ENCODE measurements at regions not wholly inside any gene's neighbourhood (a gene's known extent, or its start where the extent isn't known, plus 50 kb on each side); places are given as distances from the start of the nearest gene placed in this dataset.

DNA sequence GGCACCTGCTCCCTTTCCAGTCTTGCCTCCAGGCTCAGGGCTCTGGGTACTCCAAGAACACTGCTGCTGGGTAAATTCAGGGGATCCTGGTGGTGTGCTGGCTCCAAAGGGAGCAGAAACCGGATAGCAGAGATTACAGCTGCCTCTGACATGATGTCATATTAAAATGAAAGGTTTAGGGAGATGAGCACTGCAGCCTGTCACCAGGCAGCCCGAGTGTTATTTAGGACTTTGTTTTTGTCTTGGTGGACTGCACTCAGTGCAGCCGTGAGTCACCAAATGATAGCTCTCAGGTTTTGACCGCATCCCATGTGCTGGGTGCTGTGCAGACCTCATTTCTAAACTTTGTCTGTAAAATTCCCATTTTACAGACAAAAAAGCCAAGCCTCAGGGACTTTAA lies 266.0 kb upstream of the CRY1 start:
- no peak overlapping the region for H4K5ac ChIP-seq (ENCODE audit: insufficient read length, low read depth, low read length)
- H3K23ac ChIP-seq (ENCODE audit: insufficient read length, low read depth, low read length): no peak overlapping the region
- DNase-seq: no peak
- H3K4me1 ChIP-seq (ENCODE audit: insufficient read depth, low read length): no peaks in the 10 kb centered on the region
- no peak overlapping the region for H3K56ac ChIP-seq (ENCODE audit: insufficient read length, low read depth, low read length)
- no peak overlapping the region for H3K9ac ChIP-seq (ENCODE audit: extremely low read depth, insufficient read length, low read length)
- no peaks in the 10 kb centered on the region for H3K79me2 ChIP-seq (ENCODE audit: insufficient read depth, low read length)
- no peak overlapping the region for H4K91ac ChIP-seq (ENCODE audit: insufficient read length, low read depth, low read length)
- no peak overlapping the region for H2BK120ac ChIP-seq (ENCODE audit: low read depth, low read length, poor library complexity, severe bottlenecking)
- no peak overlapping the region for H2BK5ac ChIP-seq (ENCODE audit: insufficient read length, low read length)
- peaks cover under 1% of the 10 kb centered on the region in 2 experiments; a peak in 2 of 5 replicates for H3K9me3 Mint-ChIP-seq
- no peak overlapping the region for H3K4me3 Mint-ChIP-seq
- no peak overlapping the region for H2AFZ ChIP-seq (ENCODE audit: low read length)
- H3T11ph ChIP-seq (ENCODE audit: low read length): no peak overlapping the region
- no peak overlapping the region for H3K27ac Mint-ChIP-seq
- H2AK5ac ChIP-seq (ENCODE audit: insufficient read length, low read length): no peak overlapping the region
- no peak overlapping the region for H2BK20ac ChIP-seq (ENCODE audit: low read depth, low read length, poor library complexity, severe bottlenecking)
- no peaks in the 10 kb centered on the region for H3K23me2 ChIP-seq (ENCODE audit: insufficient read length, low read depth, low read length, poor library complexity, severe bottlenecking)
- no peak overlapping the region for H3K14ac ChIP-seq (ENCODE audit: insufficient read depth, low read length)
- H3K4me2 ChIP-seq (ENCODE audit: insufficient read depth, insufficient read length, low read length): no peak overlapping the region
- no peaks in the 10 kb centered on the region; the same call in 1 of the 2 replicates for H3K27me3 Mint-ChIP-seq (ENCODE audit: low read depth)
- no peaks in the 10 kb centered on the region for H3K9me3 ChIP-seq (ENCODE audit: control insufficient read depth, low read depth, low read length)
- H3K79me1 ChIP-seq (ENCODE audit: insufficient read depth, low read depth, low read length, poor library complexity, severe bottlenecking): no peaks in the 10 kb centered on the region
- H4K8ac ChIP-seq (replicated peaks; ENCODE audit: insufficient read length, low read depth, low read length): no peak overlapping the region
- WGBS (ENCODE audit: extremely low coverage, insufficient read length, low lambda C conversion rate): no CpG with 5 or more reads among the region's 4 CpGs
- peaks cover 0 to under 1% (median 0%) of the 10 kb centered on the region in 3 experiments; a peak in 2 of 7 replicates for H3K36me3 Mint-ChIP-seq (ENCODE audit: insufficient read depth in 1 of 3, low read depth in 3 of 3)
- TF ChIP-seq, protein P1, sequence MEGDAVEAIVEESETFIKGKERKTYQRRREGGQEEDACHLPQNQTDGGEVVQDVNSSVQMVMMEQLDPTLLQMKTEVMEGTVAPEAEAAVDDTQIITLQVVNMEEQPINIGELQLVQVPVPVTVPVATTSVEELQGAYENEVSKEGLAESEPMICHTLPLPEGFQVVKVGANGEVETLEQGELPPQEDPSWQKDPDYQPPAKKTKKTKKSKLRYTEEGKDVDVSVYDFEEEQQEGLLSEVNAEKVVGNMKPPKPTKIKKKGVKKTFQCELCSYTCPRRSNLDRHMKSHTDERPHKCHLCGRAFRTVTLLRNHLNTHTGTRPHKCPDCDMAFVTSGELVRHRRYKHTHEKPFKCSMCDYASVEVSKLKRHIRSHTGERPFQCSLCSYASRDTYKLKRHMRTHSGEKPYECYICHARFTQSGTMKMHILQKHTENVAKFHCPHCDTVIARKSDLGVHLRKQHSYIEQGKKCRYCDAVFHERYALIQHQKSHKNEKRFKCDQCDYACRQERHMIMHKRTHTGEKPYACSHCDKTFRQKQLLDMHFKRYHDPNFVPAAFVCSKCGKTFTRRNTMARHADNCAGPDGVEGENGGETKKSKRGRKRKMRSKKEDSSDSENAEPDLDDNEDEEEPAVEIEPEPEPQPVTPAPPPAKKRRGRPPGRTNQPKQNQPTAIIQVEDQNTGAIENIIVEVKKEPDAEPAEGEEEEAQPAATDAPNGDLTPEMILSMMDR (conservative IDR thresholded peaks at IDR 0.05): no peak
- no peak overlapping the region for H3K27ac ChIP-seq (ENCODE audit: insufficient read length, low read depth, low read length)
- no peak overlapping the region for H3K18ac ChIP-seq (ENCODE audit: insufficient read length, low read depth, low read length)
- H3K27me3 ChIP-seq (ENCODE audit: insufficient read depth, low read length): no peaks in the 10 kb centered on the region
- no peak overlapping the region for H3K4ac ChIP-seq (ENCODE audit: low read depth, low read length)
- peaks cover 4 to 7% of the 10 kb centered on the region in 2 experiments; a peak in 2 of 4 replicates for H3K4me1 Mint-ChIP-seq
- H4K20me1 ChIP-seq (ENCODE audit: control insufficient read depth, insufficient read depth, insufficient read length): no peaks in the 10 kb centered on the region
- no peak overlapping the region for H2BK12ac ChIP-seq (ENCODE audit: insufficient read length, low read depth, low read length)
- H2BK15ac ChIP-seq (ENCODE audit: low read depth, low read length): no peak overlapping the region

Measured in H9 (cell line).